HG03097 (cell line): ENCODE measurements at regions not wholly inside any gene's neighbourhood (a gene's known extent, or its start where the extent isn't known, plus 50 kb on each side); places are given as distances from the start of the nearest gene placed in this dataset.
A peak's percentile ranks its signal among the peaks of the same experiment; 100 is the strongest.
"Not testable (repeated sequence)": the region's sequence is repeated elsewhere in the genome, so short reads cannot be mapped to it uniquely, and the experiment has no call there.

Source experiments
- ATAC-seq: cut with Tn5 transposase; IDR thresholded peaks from one replicate; pipeline ENCODE4 v1.9.1; 2021; ENCODE audit not compliant: unreplicated experiment, low FRiP score

DNA sequence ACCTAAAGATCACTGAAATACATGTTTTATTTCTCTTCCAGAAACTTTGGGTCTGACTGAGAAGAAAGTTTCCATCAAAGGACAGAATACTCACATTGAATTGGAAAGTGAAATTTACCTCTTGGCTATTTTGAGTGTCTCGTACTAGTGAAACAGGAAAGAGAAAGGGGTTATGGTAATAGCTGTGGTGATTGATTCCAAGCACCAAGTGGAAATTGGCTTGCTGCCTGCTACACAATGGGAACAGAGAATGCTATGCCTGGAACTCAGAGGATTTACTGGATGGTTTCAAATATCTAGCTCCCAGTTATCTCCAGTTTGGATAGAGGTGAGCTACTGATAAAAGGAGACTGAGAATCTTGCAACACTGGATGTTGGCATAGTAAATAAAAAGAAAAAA, 492.8 kb upstream of the FSIP2 start:
- no peak for ATAC-seq

DNA sequence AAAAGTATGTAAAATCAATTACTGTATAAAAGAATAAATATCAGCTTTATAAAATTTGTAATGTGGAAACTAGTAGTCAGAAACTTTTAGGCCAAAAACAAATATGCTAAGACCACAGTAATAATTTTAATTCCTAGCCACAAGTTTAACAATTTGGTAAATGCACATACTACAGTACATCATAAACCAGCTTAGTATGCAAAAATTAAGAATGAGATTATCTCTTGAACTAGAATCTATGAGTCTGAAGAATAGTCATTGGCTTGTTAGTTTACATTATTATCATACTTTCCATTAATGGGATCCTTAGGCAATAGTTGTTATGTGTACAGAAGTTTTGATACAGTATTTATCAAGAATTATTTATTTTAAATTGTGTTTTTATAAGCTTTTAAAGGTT, 491.9 kb upstream of the FSIP2 start:
- no peak for ATAC-seq

DNA sequence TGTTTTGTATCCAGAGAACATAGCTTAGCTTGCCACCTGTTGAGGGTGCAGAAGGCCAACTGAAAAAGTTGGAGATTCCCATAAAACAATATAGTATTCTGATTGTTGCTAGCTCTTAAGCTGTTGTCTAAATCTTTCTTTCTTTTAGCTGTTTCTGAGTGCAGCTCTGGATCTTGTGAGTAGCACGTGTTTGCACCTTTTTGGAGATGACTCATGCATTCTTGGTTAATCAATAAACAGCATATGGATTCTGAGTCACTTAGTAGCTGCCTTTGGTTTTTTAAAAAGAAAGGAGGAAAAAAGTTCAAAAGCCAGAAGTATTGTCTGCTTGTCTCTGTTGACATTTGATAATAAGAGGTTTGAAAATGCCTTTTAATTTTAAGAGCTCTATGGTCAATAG, 483.0 kb upstream of the FSIP2 start:
- ATAC-seq, result peak; percentile 90

DNA sequence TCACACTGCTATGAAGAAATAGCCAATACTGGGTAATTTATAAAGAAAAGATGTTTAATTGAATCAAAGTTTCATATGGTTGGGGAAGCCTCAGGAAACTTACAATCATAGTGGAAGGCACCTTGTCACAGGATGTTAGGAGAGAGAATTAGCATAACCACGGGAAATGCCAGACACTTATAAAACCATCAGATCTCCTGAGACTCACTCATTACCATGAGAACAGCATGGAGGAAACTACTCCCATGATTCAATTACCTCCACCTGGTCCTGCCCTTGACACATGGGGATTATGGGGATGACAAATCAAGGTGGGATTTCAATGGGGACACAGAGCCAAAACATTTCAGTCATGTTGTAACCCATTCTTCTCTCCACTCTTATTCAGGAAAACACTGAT, 472.9 kb upstream of the FSIP2 start:
- ATAC-seq, result no peak

DNA sequence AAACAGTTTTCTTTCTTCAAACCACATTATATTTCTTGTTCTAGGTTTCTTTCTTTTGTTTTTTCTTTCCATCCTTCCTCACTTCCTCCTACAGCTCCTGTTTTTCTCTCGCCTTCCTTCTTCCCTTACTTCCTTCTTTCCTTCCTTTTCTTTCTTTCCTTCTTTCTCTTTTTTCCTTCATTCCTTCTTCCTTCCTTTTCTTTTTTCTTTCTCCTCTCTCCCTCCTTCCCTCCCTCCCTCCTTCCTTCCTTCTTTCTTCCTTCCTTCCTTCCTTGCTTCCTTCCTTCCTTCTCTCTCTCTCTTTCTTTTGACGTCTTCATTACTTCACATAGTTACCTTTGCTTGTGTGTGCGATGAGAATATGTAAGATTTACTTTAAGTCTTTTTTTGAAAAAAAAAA, 470.0 kb upstream of the FSIP2 start:
- no peak for ATAC-seq

DNA sequence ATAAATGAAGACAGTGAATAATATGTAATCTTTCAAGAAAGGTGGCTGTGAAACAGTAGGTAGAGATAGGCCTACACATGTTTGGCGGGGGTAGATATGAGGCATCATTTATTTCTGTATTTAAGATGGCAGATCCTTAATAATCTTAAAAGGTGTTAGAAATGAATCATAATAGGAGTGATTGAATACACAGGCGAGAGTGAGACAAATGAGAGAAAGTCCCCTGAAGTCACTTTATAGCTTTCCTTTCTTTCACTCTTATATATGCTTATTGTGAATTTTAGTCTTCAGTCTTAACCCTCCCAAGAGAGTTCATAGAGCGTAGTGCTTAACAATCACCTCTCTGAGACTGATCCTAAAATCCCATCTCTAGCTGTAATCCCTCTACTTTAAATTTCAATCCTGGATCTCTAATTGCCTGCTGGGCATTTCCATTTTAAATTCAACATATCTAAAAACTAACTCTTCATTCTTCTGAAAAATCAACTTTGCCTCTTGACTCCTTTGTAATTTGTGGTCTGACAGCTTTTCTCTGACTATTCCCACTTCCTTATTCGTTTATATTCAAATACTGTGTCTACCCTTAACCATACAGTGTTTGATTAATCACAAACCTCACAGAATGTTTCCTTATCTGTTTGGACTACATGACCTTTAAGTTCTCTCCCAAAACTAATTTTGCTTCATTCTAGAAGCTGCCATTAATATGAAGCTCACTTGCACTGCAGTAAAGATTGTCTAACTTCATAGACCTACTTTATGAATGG, 463.7 kb upstream of the FSIP2 start:
- ATAC-seq, result no peak

DNA sequence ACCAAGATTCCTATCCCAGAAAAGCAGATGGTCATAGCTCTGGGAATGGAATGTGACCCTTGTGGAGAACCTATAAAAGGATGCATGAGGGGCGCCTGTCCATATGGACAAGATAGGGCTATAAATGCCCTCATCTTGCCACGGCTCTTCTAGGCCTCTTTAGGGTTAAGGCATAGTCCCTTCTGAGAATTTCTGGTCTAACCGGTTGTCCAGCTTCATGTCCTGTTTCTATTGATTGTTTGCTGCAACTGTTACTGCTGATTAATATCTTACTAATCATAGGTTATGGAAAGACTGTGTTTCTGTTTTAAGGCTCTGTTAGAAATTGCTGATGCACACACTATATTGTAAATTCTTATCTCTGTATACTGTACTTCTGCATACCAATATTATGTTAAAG, 462.6 kb upstream of the FSIP2 start:
- ATAC-seq, result not testable (repeated sequence)

DNA sequence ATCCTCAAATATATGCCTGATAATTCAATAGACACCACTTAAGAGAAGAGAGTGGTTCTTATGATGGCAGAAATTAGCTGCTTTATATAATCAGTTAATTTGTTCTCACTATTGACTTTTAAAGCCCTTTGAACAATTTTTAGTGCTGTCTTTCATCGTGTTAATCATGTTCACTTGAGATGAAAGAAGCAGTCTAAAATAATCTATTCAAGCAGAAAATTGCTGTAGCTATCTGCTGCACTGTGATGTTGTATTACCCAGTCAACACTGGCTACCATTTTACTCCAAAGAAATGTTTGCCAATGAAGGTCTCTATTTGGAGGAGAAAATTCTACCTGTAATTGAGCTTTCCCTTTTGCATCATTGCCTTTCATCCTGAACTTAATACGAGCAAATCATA, 459.8 kb upstream of the FSIP2 start:
- no peak for ATAC-seq

DNA sequence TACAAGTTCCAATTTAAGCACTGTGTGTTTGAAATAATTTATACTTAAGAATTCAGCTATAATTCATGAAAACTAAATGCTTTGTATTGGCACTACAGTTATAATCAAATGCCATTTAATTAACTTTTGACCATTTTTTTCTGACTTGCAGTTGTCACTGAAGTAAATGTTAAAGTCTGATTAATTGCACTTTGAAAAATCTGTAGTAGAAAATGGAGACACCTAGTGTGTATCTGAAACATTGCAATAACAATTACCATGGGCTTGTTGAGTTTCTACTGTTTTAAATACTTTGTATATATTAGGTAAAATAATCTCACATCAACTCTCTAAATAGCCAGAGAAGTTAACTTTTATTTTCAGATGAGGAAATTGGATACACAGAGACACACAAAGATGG, 458.6 kb upstream of the FSIP2 start:
- no peak for ATAC-seq

DNA sequence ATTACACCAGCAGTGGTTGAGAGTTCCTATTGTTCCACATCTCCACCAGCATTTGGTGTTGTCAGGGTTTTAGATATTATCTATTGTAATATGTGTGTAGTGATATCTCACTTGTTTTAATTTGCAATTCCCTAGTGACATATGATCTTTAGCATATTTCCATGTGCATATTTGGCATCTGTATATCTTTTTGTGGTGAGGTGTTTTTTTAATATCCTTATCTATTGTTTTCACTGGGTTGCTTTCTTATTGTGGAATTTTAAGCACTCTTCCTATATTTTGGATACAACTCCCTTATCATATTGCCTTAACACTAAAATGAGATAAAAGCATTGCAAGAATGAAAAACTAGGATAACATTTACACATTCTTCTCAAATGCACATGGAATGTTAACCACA, 453.9 kb upstream of the FSIP2 start:
- ATAC-seq, result no peak

DNA sequence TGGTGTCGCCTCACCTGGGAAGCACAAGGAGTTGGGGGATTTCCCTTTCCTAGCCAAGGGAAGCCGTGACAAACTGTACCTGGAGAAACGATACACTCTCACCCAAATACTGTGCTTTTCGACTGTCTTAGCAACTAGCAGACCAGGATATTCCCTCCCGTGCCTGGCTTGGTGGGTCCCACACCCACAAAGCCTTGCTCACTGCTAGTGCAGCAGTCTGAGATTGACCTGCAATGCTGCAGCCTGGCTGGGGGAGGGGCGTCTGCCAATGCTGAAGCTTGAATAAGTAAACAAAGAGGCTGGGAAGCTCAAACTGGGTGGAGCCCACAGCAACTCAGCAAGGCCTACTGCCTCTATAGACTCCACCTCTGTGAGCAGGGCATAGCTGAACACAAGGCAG, 448.6 kb upstream of the FSIP2 start:
- not testable (repeated sequence) for ATAC-seq

DNA sequence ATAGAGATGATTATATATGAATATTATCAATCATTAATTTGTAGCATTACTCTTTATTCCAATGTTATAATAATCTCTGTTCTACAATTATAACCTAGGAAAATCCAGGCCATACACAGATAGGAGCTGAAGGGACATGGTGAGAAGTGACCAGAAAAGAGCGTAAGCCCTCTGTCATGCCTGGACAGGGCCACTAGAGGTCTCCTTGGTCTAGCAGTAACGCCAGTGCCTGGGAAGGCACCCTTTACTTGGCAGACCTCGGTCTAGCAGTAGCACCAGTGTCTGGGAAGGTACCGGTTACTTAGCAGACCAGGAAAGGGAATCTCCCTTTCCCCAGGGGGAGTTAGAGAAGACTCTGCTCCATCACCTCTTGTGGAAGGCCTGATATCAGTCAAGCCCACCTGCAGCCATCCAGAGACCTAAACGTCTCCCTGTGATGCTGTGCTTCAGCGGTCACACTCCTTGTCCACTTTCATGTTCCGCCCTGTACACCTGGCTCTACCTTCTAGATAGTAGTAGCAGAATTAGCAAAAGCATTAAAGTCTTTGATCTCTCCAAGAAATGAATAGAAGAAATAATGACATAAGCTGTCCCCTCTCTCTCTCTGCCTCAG, 447.5 kb upstream of the FSIP2 start:
- peak; percentile 98 for ATAC-seq

DNA sequence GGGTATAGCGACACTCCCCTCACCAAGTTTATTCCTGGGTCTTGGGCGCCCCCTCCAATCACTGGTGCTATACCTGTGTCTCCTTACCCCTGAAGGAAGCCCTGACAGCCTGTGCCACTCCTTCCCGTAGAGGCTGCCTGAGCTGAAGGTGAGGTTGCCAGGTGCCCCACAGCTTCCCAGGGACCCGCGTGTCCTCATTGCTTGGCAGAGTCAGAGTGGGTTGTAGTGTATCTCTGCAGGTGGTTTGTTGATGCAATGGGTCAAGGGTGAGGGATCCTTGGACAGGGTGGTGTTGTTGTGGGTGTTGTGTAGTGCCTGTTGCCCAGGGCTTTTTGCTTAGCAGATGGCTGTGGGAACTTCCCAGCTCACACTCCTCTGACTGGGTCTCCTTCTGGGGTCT, 438.7 kb upstream of the FSIP2 start:
- no peak for ATAC-seq

DNA sequence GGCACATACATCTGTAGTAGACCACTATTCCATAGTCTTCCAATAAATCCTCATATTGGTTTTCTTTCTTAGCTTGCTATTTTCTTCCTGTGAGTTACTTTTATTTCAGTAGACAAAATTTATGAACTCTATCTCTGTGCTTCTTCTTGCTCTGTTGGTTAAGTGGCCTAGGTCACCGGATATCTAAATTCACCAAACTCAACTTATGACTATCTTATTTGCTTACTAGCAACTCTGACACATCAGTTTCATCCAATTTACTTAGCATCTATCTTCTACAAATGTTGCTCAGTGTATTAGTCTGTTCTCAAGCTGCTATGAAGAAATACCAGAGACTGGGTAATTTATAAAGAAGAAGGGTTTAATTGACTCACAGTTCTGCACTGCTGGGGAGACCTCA, 432.5 kb upstream of the FSIP2 start:
- no peak for ATAC-seq

DNA sequence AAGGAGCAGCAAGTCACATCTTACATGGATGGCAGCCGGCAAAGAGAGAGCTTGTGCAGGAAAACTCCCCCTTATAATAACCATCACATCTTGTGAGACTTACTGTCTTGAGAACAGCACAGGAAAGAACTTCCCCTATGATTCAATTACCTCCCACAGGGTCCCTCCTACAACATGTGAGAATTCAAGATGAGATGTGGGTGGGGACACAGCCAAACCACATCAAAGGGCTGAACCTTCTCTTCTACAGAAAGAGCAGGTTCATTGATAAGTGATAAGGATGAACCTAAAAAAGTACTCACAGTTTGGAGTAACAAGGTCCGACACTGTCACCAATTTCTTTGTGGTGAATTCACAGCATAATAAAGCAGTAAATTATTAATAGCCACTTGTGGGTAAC, 422.2 kb upstream of the FSIP2 start:
- peak; percentile 64 for ATAC-seq

DNA sequence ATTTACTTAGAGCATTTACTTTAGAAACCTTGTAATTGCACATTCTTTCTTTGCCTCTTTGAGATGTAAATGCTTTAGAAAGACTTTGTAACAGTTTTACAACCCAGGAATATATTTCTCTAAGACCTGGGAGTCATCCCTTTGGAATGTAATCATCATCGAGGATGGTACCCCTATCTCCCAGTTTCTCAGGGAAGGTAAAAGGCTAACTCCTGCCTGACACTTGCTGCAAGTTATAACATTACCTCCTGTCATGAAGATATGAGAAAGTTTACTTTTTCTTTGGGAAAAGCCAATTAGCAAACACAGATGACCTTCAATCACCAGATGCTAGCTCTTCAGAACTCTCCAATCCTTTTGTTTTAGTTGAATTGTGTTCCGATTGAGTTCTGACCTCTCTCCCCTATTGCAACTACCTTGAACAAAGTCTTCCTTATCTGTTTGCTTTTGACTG, 420.3 kb upstream of the FSIP2 start:
- ATAC-seq, result no peak

DNA sequence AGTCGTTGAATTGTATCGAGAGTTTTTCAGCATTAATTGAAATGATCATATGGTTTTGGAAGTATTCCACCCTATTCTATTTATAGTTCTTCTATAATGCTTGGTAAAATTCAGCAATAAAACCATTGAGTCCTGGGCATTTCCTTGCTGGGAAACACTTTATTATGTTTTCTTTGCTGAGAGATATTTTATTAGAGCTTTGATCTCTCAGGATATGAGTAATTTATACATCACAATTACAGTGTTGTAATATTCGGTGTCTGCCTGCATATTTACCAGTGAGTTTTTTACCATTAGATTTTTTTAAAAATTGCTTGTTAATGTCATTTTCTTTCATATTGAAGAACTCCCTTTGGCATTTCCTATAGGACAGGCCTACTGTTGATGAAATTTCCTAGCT, 402.7 kb upstream of the FSIP2 start:
- no peak for ATAC-seq

DNA sequence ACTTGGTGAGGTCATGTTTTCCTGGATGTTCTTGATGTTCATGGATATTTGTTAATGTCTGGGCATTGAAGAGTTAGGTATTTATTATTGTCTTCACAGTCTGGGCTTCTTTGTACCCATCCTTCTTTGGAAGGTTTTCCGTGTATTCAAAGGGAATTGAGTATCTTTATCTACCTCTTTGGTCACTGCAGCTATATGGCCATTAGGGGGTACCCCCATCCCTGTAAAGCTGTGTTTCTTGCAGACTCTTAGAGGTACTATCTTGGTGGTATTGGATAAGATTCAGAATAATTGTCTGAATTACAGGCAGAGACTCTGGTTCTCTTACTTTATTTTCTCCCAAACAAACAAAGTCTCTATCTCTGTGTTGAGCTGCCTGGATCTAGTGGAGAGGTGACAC, 401.6 kb upstream of the FSIP2 start:
- ATAC-seq, result no peak

DNA sequence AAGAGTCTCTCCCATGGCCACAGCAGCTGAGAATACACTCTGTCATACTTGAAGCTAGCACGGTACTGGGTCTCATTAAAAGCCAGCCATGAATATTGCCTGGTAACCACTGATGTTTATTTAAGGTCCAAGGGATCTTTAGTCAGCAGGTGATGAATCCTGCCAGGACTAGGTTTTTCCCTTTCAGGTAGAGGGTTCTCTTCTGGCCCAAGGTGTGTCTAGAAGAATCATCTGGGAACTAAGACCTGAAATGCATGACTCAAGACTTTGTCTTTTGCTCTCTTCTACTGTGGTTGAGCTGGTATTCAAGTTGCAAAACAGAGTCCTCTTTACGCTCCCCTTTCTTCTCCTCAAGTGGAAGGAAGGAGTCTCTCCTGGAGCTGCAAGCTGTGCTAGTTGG, 400.5 kb upstream of the FSIP2 start:
- ATAC-seq, result no peak

DNA sequence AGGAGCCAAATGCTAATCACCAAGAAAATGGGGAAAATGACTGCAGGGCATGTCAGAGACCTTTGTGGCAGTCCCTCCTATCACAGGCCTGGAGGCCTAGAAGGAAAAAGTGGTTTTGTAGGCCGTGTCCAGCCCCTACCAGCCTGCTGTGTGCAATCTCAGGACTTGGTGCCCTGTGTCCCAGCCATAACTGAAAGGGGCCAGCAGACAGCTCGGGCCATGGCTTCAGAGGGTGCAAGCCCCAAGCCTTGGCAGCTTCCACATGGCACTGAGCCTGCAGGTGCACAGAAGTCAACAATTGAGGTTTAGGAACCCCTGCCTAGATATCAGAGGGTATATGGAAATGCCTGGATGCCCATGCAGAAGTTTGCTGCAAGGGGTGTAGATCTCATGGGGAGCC, 391.2 kb upstream of the FSIP2 start:
- ATAC-seq, result no peak

DNA sequence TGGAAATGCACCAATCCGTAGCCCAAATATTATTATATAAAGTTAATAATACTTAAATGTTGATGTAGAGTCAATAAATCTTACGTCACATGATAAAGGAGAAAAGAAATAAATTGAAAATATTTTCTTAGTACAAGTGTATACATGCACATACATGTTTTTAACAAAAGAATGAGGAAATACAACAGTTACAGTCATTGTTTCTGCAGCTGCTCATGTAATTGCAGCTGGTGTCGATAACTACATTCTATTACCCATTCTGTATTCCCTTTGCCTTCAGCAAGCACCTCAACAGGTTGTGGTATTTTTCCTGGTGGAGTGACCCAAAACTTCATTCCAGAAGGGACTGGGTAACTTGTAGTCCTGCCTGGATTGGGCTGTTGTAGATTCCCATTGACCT, 377.8 kb upstream of the FSIP2 start:
- ATAC-seq, result no peak

DNA sequence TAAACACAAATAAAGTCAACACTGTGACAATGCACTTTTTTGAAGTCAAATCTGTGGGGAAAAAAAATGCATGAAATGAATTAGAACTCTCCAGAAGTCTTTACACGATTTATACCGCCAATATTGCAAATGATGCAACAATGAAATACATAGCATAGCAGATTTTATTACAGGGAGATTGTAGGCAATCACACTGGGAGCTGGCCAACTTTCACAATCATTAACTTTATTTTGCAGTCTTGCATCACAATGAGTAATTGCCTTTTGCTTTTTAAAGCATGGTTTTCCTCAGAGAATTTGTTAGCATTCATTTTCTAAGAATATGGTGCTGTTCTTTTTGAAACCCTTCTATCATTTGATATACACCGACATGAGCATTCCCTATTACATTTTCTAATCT, 366.4 kb upstream of the FSIP2 start:
- no peak for ATAC-seq

DNA sequence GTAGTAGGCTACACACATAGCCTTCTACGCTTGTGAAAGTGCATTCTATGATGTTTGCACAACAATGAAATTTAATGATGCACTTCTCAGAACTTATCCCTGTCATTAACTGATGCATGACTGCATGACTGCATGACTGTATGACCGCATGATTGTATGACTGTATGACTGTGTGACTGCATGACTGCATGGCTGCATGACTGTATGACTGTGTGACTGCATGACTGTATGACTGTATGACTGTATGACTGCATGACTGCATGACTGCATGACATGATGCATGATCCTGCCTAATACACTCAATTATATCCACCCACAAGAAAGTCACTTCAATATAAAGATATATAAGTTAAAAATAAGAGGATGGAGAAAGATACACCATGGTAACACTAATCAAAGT, 365.4 kb upstream of the FSIP2 start:
- ATAC-seq, result no peak
